CD4-positive, alpha-beta memory T cell (primary cell): ENCODE measurements at regions not wholly inside any gene's neighbourhood (a gene's known extent, or its start where the extent isn't known, plus 50 kb on each side); places are given as distances from the start of the nearest gene placed in this dataset.

Experiments used
- CTCF ChIA-PET: fragments of 350-600 bp; sonication (Branson Sonifier 250); formaldehyde crosslinking; loops from one replicate; lab custom pipeline; 2021; ENCODE audit warnings: inconsistent platforms; ENCODE audit not compliant: partially characterized antibody; lab: Charles Lee
- POLR2A ChIA-PET: fragments of 350-600 bp; sonication (Branson Sonifier 250); formaldehyde crosslinking; loops from one replicate; lab custom pipeline; 2021; ENCODE audit not compliant: partially characterized antibody; lab: Charles Lee
- DNase-seq, 5 donors: peaks; one replicate each; pipeline versions ENCODE4 v3.0.0 to v3.0.0-alpha.2; 2020 to 2022; ENCODE audit warnings: mixed read lengths in 1 of 5
- H3K27ac ChIP-seq: one replicate; pipeline ENCODE4 v1.7.0; 2013; ENCODE audit warnings: low read depth, low read length
- H3K27me3 ChIP-seq: 2 replicates; pipeline ENCODE4 v1.7.0; 2013; ENCODE audit warnings: mild to moderate bottlenecking, low read length, moderate library complexity; ENCODE audit not compliant: insufficient read depth
- H3K36me3 ChIP-seq: 2 replicates; pipeline ENCODE4 v1.7.0; 2013; ENCODE audit warnings: mild to moderate bottlenecking, low read length, moderate library complexity; ENCODE audit not compliant: insufficient read depth
- H3K4me1 ChIP-seq: 2 replicates; pipeline ENCODE4 v1.7.0; 2013; ENCODE audit warnings: mild to moderate bottlenecking, low read length, moderate library complexity; ENCODE audit not compliant: insufficient read depth
- H3K4me3 ChIP-seq, 2 donors: one replicate each; pipeline ENCODE4 v1.7.0; 2013; ENCODE audit warnings: low read length in 2 of 2, mild to moderate bottlenecking in 1 of 2
- H3K9me3 ChIP-seq, 2 donors: one replicate each; pipeline ENCODE4 v1.7.0; 2013; ENCODE audit warnings: low read length in 2 of 2, control low read depth in 1 of 2; ENCODE audit not compliant: control insufficient read depth in 1 of 2
- H3K27ac Mint-ChIP-seq, 7 donors: one replicate each; pipeline ENCODE4 v1.8.0; 2020 to 2021; ENCODE audit warnings: mixed read lengths in 7 of 7, mild to moderate bottlenecking in 6 of 7, inconsistent platforms in 3 of 7, moderate library complexity in 3 of 7
- H3K27me3 Mint-ChIP-seq, 2 donors: one replicate each; pipeline ENCODE4 v1.8.0; 2020 to 2021; ENCODE audit warnings: mixed read lengths in 2 of 2
- H3K36me3 Mint-ChIP-seq, 2 donors: one replicate each; pipeline ENCODE4 v1.8.0; 2020 to 2021; ENCODE audit warnings: mixed read lengths in 2 of 2, inconsistent platforms in 1 of 2, mild to moderate bottlenecking in 1 of 2
- H3K4me1 Mint-ChIP-seq, 4 donors: one replicate each; pipeline ENCODE4 v1.8.0; 2020 to 2021; ENCODE audit warnings: mixed read lengths in 4 of 4, mild to moderate bottlenecking in 1 of 4
- H3K4me3 Mint-ChIP-seq, 8 donors: one replicate each; pipeline ENCODE4 v1.8.0; 2020 to 2021; ENCODE audit warnings: mixed read lengths in 8 of 8, mild to moderate bottlenecking in 7 of 8, moderate library complexity in 6 of 8, inconsistent platforms in 3 of 8
- H3K9me3 Mint-ChIP-seq, 8 donors: one replicate each; pipeline ENCODE4 v1.8.0; 2020 to 2021; ENCODE audit warnings: mixed read lengths in 8 of 8, mild to moderate bottlenecking in 5 of 8, inconsistent platforms in 3 of 8, moderate library complexity in 1 of 8
- intact Hi-C: fragments of 100-400 bp; cut with micrococcal nuclease; formaldehyde crosslinking; loops from one replicate; pipeline ENCODE4 v1.15.1; 2023

DNA sequence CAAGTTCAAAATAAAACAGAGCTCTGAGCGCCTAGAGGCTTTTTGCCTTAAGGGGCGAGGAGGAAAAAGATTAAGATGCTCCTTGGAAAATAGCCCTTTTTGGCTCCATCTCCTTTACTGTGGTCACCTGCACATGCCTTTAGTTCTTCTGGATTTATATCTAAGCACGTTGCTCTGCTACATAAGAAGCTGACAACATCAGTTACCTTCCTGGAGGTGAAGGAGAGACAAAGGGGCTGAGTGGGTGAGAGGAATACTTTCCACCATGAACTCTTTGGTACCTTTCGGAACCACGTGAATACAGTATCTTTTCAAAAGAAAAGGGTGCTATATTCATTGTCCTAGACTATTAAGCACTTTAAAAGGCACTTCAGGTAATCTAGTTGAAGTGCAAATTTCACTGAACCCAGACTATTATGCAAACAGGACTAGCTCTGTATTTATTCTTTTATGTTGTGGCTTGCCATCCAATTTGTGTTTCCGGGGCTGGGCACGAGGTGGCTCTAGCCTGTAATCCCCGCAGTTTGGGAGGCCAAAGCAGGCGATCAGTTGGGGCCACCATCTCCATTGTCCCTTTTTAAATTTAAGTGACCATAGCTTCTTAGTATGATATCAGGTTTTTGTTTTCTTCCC is 201.5 kb downstream of the TM9SF2 start:
- no peaks in the 10 kb centered on the region for H3K9me3 ChIP-seq
- Mint-ChIP-seq H3K36me3 (peaks cover 0 to 5% of the 10 kb centered on the region in 2 donors), H3K9me3 (no peaks in the 10 kb centered on the region), H3K27me3 (no peaks in the 10 kb centered on the region), H3K4me3 (no peak overlapping the region), H3K4me1 (peaks cover 0 to 5% (median under 1%) of the 10 kb centered on the region in 4 donors), H3K27ac (peak overlapping the region in 1 of 7 donors; percentile 91)
- intact Hi-C loops, result no loop called here
- H3K36me3 ChIP-seq, result no peaks in the 10 kb centered on the region
- no peaks in the 10 kb centered on the region for H3K4me1 ChIP-seq
- no peak overlapping the region for H3K4me3 ChIP-seq
- H3K27ac ChIP-seq, result no peak overlapping the region
- ChIA-PET CTCF (interaction anchor here (0.9 to 1.2 kb wide), 3 partner anchors 14 to 216 kb away, joined by 3 read pairs; no protein-coding TSS in a partner anchor), POLR2A (no interaction called here)
- no peaks in the 10 kb centered on the region for H3K27me3 ChIP-seq
- DNase-seq, result no peak

DNA sequence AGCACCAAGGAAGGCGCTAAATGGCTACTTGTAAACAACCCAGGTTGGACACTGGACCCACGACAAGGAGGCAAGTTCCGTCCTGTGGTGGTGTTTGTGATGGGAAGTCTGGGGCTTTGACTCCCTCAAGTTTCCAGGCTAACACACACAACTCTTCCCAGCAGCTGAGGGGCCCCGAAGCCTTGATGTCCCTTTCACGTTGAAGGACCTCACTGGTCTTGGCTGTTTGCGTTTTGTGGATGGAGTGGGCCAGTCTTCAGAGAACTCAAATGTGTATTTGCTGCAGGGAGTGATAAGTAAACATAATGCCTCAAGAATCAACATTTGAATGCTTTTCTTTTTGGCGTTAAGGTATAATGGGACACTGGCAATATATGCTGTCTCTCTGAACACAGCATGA is 199.2 kb downstream of the TM9SF2 start:
- no peak overlapping the region for H3K4me3 Mint-ChIP-seq
- POLR2A ChIA-PET, result no interaction called here
- no peak for DNase-seq
- Histone ChIP-seq H3K27me3 (no peaks in the 10 kb centered on the region), H3K36me3 (no peaks in the 10 kb centered on the region), H3K9me3 (no peaks in the 10 kb centered on the region), H3K4me3 (no peak overlapping the region), H3K27ac (no peak overlapping the region), H3K4me1 (no peaks in the 10 kb centered on the region)
- CTCF ChIA-PET, result no interaction called here
- peaks cover 0 to 5% of the 10 kb centered on the region in 2 donors for H3K36me3 Mint-ChIP-seq
- peaks cover 0 to 5% (median under 1%) of the 10 kb centered on the region in 4 donors for H3K4me1 Mint-ChIP-seq
- no peaks in the 10 kb centered on the region for H3K27me3 Mint-ChIP-seq
- no peak overlapping the region for H3K27ac Mint-ChIP-seq
- intact Hi-C loops, result no loop called here
- H3K9me3 Mint-ChIP-seq, result no peaks in the 10 kb centered on the region

DNA sequence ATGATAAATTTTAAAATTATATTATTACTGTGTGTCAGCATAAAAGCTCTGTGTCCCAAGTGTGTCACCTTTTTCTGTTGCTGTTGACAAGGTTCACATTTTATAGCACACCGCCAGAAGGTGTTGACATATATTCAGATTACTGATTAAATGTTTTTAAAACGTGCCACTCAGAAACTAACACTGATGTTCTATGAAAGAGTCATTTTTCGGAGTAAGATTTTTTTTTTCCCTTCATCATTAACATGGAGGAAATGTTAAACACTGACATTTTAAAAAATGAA is 197.5 kb downstream of the TM9SF2 start:
- POLR2A ChIA-PET, result no interaction called here
- H3K36me3 Mint-ChIP-seq, result peaks cover 0 to 13% of the 10 kb centered on the region in 2 donors
- Histone ChIP-seq H3K4me3 (no peak overlapping the region), H3K27ac (no peak overlapping the region), H3K9me3 (no peaks in the 10 kb centered on the region), H3K4me1 (no peaks in the 10 kb centered on the region), H3K36me3 (no peaks in the 10 kb centered on the region), H3K27me3 (no peaks in the 10 kb centered on the region)
- no peak for DNase-seq
- no peak overlapping the region for H3K27ac Mint-ChIP-seq
- H3K4me3 Mint-ChIP-seq, result no peak overlapping the region
- H3K27me3 Mint-ChIP-seq, result no peaks in the 10 kb centered on the region
- intact Hi-C loops, result no loop called here
- H3K9me3 Mint-ChIP-seq, result no peaks in the 10 kb centered on the region
- CTCF ChIA-PET, result no interaction called here
- peaks cover 0 to 5% (median under 1%) of the 10 kb centered on the region in 4 donors for H3K4me1 Mint-ChIP-seq

DNA sequence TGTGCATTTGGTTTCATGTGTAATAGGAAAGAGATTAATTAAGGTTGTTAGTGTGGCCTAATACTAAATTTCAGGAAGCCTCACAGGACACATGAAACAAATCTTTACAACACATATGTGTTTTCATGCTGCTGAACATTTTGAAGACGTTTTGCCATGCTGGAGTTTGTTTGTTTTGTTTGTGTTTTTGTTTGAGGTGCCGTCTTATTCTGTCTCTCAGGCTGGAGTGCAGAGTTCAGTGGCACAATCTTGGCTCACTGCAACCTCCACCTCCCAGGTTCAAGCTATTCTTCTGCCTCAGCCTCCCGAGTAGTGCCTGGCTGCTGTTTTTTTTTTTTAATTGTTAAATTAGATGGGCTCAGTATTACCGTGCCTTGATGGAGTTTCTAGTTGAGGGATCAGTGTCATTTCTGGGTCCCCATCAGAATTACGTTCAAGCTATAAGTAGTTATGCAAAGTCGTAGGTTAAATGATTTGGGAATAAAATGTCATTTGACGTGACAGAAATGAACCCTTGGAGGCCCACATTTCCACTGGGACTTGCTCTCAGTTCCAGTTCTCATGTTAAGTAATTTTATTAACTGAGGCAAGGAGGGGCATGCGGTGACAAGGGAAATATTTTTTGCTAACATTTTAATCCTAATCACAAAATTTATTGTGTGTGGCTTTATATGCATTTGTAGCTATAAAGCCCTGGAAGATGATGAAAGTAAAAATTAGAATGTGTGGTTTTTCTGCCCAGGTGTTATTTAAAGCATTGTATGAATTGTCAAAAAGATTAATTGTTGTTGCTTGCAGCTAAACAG is 196.9 kb downstream of the TM9SF2 start:
- Mint-ChIP-seq H3K4me1 (peaks cover 0 to 5% (median under 1%) of the 10 kb centered on the region in 4 donors), H3K27me3 (no peaks in the 10 kb centered on the region), H3K4me3 (no peak overlapping the region), H3K36me3 (peaks cover 0 to 13% of the 10 kb centered on the region in 2 donors), H3K27ac (peak overlapping the region in 1 of 7 donors; percentile 37), H3K9me3 (no peaks in the 10 kb centered on the region)
- Histone ChIP-seq H3K27me3 (no peaks in the 10 kb centered on the region), H3K36me3 (no peaks in the 10 kb centered on the region), H3K4me1 (no peaks in the 10 kb centered on the region), H3K9me3 (no peaks in the 10 kb centered on the region), H3K27ac (no peak overlapping the region), H3K4me3 (no peak overlapping the region)
- ChIA-PET CTCF (no interaction called here), POLR2A (no interaction called here)
- DNase-seq, result no peak
- intact Hi-C loops, result no loop called here

DNA sequence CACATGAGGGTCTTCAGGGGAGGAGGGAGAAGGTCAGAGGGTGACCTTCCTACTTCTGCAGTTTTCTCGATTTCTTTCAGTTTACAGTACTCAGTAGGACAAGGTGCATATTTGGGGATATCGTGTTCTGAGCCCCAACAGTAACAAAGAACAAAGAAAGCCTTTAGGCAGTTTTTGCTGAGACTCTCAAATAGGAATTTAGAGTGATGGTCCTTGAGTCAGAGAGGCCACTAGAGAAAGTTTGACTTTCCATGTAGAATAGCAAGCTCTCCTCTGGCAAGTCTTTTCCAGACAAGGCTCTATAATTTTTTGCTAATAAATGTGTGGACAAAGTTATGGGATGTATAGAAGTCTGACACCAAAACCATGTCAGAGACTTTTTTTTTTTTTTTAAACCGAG is 194.6 kb downstream of the TM9SF2 start:
- ChIA-PET POLR2A (no interaction called here), CTCF (no interaction called here)
- no peak overlapping the region for H3K4me3 ChIP-seq
- Mint-ChIP-seq H3K9me3 (no peaks in the 10 kb centered on the region), H3K4me1 (peaks cover 0 to 4% (median 2%) of the 10 kb centered on the region in 4 donors), H3K4me3 (no peak overlapping the region), H3K36me3 (peaks cover 0 to 18% of the 10 kb centered on the region in 2 donors), H3K27ac (no peak overlapping the region), H3K27me3 (no peaks in the 10 kb centered on the region)
- intact Hi-C loops, result no loop called here
- H3K9me3 ChIP-seq, result no peaks in the 10 kb centered on the region
- no peaks in the 10 kb centered on the region for H3K4me1 ChIP-seq
- no peak overlapping the region for H3K27ac ChIP-seq
- DNase-seq, result no peak
- no peaks in the 10 kb centered on the region for H3K36me3 ChIP-seq
- no peaks in the 10 kb centered on the region for H3K27me3 ChIP-seq

GRCh38 chr13:99693852-99694611 is 192.8 kb downstream of the TM9SF2 start:
- ChIA-PET POLR2A (no interaction called here), CTCF (no interaction called here)
- Histone ChIP-seq H3K27me3 (no peaks in the 10 kb centered on the region), H3K27ac (no peak overlapping the region), H3K9me3 (no peaks in the 10 kb centered on the region), H3K4me1 (no peaks in the 10 kb centered on the region), H3K36me3 (no peaks in the 10 kb centered on the region), H3K4me3 (no peak overlapping the region)
- Mint-ChIP-seq H3K9me3 (no peaks in the 10 kb centered on the region), H3K27ac (peak overlapping the region in 1 of 7 donors; percentile 48), H3K36me3 (peaks cover 0 to 16% of the 10 kb centered on the region in 2 donors), H3K4me3 (no peak overlapping the region), H3K4me1 (peaks cover 0 to 1% (median 0%) of the 10 kb centered on the region in 4 donors), H3K27me3 (no peaks in the 10 kb centered on the region)
- intact Hi-C loops, result no loop called here
- no peak for DNase-seq

DNA sequence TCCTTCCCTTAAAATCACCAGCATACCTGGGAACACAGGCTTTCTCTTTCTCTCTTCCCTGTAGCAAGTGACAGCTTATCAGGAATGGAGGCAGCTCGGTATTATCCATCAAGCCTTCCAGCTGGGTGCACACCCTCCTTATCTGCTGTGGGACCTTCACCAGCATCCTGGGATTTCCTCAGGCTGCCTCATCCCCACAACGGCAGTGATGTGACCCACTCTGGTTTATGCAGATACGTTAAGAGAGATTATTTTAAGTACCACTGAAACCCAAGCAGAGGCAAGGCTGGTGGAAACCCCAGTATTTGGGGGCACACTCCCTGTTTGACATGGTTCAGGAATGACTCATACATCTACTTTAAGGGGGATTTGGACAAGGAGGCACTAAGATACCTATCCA is 192.1 kb downstream of the TM9SF2 start:
- Mint-ChIP-seq H3K27ac (no peak overlapping the region), H3K4me3 (no peak overlapping the region), H3K36me3 (peaks cover 0 to 23% of the 10 kb centered on the region in 2 donors), H3K4me1 (peaks cover 0 to 1% (median 0%) of the 10 kb centered on the region in 4 donors), H3K27me3 (no peaks in the 10 kb centered on the region), H3K9me3 (no peaks in the 10 kb centered on the region)
- ChIA-PET POLR2A (no interaction called here), CTCF (no interaction called here)
- Histone ChIP-seq H3K27ac (no peak overlapping the region), H3K4me1 (no peaks in the 10 kb centered on the region), H3K4me3 (no peak overlapping the region), H3K36me3 (no peaks in the 10 kb centered on the region), H3K9me3 (no peaks in the 10 kb centered on the region), H3K27me3 (no peaks in the 10 kb centered on the region)
- intact Hi-C loops, result no loop called here
- peak in 1 of 5 donors; percentile 26 for DNase-seq
